ENCODE measurements at regions not wholly inside any gene's neighbourhood (a gene's known extent, or its start where the extent isn't known, plus 50 kb on each side); places are given as distances from the start of the nearest gene placed in this dataset.

DNA sequence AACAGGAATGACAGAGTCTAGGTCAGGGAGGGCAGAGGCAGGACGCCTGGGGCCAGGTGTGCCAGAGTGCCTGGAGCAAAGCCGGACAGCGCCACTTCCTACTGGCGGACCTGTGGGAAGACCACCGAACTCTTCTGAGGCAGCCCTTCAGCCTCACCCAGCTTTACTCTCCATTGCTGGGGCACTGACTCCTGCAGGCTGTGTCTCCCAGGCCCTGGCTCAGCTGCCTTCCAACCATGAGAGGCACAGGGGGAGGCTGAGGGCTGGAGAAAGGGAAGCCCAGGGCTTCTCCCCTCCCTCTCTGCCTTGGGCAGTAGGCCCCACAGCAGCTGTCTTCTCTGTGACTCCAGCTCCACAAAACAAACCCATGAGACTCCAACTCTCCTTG, 139.6 kb upstream of the UNC5B start:
- no peak for DNase-seq

DNA sequence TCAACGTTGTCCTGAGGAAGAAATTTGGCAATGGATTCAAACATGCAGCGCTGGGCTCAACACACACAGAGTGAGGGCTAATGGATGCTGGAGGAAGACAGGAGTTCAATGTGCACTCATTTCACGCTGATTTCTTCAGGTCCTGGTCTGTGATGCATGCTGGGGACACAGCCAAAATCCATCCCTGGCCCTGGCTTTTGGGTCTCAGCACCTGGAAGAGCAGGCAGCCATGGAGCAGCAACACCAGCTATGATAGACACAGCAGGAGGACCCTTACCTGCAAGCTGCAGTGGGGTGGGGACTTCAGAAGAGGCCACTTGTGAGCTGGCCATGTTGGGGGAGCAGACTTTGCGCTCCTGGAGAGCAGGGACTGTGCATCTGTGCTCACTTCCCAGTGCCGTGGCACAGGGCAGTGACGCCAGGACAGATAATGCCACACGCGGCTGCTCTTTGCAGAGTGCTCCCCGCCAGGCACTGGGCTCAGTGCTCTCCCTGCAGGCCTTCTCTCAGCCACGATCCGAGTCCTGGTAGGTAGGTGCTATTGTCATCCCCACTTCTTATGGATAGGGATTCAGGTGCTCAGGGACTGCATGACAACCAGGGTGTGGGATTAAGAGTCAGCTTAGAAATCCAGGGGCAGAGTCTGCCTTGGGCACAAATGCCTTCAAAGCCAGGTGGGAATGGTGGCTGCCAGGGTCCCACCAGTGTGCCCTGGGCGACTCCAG, 138.8 kb upstream of the UNC5B start:
- DNase-seq, result no peak

- DNase-seq, result no peak
Observed at GRCh38 chr10:71074176-71074755, 138.1 kb upstream of the UNC5B start.

DNA sequence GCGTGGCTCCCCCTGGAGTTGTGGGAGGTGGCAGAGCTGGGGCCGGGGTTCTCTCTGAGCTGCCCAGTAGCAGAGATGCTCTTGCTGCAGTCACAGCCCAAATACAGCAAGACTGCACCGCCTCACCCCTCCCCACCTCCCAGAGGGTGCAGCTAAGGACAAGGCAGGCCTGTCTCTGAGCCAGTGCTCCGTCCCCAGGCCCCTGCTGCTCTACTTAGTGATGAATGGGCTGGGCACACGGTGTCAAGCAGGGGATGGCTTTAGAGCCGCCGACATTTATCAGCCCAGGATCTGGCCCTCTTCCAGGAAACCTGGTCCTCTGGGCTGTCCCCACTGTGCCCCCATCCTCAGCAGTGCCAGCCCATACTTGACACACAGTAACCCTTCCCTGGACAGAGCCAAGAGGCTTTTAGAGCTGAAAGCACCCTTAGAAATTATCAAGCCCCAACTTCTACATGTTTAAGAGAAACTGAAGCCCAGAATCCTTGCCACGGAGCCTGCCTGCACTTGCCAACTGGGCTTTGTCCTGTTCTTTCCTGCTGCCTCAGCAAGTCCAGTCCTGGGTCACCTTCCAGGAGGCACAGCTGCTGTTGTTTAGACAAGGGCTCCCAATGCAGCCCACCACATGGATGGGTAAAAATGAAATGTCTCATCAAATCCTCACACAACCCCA, 137.1 kb upstream of the UNC5B start:
- DNase-seq, result no peak

DNA sequence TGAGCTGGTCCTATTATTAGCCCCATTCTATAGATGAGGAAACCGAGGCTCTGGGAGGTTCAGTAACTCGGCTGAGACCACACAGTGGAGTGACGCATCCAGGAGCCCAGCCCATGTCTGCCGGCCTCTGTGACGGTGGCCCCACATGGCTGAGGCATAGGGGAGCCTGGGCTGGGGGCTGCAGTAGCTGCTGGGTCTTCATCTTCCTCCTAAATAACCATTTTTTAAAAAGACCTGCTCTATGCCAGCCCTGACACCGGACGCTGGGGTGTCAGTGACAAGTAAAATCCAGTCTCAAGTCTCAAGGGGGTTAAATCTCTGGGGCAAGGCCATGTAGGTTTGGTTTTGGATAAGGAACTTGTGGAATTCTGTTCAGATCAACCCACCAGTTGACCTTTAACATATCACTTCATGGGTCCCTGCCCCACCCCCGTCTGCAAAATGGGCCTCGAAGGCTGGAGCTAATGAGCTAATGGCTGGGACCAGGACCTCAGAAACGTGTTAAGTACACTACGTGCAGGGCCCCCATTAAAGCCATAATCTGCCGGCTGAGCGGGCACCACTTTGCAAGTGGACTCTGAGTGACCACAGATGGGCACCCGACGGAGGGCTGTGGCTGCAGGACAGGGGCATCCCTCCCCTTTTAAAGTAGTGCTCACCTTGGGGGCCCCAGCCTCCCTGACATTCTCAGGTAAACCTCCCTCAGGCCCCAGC, 136.5 kb upstream of the UNC5B start:
- no peak for DNase-seq

GRCh38 chr10:71076473-71077142, 135.8 kb upstream of the UNC5B start:
- no peak for DNase-seq

- DNase-seq, result no peak
Observed at GRCh38 chr10:71077143-71077581, 135.2 kb upstream of the UNC5B start.

DNA sequence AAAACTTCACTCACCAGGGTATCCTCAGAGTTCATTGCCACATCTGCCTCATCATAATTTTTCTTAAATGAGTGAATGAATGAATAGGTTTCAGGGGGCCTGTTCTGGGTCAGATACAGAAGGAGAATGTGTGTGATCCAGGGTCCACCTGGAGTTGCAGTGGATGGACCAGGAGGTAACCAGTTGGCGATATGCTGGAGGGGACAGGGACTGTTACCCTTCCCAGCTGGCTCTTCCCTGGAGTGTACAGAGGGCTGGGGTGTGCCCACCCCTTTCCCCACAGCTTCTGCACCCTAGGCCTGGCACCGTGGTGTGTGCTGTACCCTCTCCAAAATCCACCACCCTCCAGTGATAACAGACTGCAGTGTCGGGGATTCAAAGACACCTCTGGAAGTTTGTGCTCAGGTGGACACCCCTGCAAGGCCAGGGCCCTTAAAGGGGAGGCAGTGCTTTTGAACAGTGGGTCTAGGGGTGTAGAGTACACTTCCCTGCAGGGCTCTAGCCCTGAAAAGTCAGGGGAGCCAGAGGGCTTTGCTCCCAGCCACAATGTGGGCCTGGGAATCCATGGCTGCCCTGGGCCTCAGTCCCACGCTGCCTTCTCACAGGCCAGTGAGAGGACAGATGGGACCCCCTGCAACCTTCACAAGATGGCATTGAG, 134.4 kb upstream of the UNC5B start:
- DNase-seq, result no peak

DNA sequence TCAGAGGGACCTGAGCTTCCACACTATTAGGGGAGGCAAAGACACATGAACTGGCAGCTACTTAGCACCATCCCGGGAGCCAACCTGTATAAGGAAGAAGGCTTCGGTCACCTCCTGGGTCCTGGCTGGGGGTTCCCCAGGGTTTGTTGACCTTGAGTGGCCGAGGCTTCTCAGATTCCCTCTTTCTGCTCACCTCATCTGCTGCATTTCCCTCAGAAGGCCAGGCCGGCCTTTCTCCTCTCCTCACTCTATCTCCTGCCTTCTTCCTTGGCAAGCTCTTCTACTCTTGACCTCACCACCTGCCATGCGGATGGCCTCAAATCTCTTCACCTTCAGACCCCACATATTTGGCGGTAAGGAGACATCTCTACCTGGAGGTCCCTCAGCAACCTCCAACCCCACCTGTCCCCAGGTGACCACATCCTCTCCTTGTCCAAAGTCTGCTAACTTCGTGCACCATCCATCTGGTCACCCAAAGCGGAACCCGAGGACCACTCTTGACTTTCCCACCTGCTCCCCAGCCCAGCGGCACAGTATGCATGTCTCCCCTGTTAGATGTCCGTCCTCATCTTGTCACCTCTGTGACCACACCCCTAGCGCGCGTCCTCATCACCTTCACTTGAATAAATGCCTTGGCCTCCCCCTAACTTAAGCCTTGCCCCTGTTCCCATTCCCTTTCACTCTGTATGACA, 133.8 kb upstream of the UNC5B start:
- no peak for DNase-seq

GRCh38 chr10:71079761-71080380, 132.5 kb upstream of the UNC5B start:
- no peak for DNase-seq

DNA sequence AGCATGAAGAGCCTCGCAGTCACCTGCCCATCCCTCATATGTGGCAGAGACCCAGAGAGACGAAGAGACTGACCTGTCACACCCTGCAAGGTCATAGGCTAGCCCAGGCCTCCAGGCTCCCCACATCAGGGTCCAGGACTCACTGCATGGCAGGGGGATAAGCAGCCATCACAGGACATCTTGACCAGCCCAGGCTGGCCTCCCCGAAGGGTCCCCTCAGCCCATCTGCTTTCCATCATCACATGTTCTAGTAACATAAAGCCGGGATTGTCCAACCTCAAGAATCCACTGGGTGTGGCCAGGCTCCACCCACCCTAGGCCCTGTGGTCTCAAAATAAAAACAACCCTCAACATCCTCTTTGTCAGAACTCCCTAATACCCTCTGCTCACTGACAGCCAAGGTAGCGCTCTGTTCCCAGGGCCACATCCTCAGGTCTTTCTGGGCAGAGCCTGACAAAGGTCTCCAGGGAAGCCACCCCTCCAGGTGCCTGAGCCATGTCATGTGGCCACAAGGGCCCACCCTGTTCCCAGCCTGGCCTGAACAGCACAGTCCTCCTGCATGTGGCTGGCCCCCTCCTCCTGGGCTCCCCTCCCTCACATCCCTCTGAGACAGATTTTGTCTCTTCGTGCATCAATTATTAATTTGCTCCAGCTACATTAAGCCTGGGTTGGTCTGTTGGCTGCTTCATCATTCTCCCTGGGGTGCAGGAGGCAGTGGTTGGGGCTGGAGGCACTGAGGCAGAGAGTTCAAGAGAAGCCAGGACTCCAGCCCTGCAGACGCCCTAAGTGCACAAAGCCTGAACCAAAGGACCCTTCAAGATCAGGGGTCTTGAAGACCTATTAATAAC, 131.8 kb upstream of the UNC5B start:
- DNase-seq, result no peak

DNA sequence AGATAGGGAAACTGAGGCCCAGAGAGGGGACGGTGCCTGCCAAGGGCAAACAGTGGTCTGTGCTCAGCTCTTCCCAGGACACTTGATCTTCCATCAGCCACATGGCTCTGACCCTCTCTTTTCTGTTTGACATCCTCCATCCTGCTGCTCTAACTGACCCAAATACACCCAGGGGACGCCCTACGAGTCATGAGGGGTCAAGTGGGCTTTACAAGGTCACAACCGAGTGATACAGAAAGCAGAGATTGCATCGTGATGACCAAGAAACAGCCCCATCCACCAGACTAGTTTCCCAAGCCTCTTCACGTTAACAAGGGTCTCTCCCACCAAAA, 131.2 kb upstream of the UNC5B start:
- DNase-seq, result no peak

- no peak for DNase-seq
Observed at GRCh38 chr10:71081912-71082311, 130.5 kb upstream of the UNC5B start.

DNA sequence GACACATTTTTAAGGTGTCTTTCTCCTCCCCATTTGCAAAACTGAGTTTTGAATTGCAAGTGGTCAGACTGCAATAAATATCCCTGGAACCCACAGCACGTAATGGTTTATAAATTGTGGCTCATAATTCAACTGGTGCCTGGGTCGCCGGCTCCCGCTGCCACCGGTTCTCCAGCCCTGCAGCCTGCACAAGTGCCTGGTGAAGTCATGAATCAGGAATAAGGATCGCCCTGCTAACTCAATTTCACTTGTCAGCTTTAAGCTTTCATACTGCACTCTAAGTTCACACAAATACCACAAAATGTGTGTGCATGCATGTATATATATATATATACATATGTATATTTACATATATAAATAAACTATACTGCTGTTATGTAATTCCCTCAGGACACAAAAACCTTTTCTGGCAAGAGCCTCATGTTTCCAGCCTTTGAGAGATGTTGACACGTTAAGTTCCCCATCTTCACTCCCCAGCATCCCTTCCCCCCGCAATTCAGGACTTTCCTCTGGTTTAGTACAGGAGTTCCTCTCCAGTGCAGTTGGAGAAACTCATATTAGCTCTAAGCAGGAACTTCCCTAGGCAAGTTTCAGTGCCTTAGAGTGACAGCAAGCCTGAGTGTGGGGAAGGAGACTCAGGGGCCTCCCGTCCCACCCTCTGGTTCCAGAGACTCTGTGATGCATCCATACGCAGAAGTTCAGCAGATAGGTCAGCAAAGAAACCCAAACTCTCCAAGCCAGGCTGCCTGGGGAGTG, 129.2 kb upstream of the UNC5B start:
- DNase-seq, result no peak

DNA sequence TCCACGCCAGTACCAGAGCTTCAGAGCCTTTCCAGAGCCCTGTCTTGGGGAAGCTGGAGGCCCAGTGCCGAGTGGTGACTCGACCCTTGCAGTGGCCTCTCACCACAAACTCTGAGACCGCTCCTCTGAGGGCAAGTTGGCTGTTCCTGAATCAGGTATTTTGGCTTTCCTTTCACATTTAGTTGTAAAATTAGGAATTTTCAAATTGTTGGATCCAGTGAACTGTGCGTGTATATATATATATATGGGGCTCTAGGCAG, 128.7 kb upstream of the UNC5B start:
- DNase-seq, result no peak

DNA sequence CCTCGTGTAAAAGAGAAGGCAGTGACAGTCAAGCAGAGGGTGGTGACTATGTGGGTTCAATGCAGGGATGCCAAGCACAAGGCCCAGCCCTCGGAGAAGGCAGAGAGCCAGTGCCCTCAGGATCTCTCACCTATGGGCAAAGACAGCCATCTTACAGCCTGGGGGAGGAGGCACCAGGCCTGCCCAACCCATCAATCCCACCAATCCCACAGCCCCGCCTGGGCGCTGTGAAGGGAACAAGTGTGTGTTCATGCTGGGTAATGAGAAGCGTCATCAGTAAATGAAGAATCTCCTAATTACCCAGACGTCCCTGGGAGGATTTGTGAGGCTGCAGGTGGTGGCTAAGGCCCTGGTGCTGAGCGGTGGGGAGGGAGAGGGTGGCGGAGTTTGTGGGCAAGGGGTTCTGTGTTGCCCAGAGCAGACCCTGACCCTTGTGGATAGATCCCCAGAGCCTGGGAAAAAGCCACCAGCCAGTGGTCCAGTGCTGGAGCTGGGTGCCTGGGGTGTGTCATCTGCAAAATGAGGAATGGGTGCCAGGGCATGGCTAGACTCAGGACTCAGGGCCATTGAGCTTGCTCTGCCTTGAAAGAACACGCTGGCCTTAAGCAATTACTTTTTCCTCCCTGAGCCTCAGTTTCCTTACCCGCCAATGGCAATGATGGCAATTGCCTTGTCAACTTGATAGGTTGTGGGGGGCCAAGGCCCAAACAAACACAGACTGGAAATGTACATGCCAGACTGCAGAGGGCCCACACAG, 128.1 kb upstream of the UNC5B start:
- DNase-seq, result no peak

DNA sequence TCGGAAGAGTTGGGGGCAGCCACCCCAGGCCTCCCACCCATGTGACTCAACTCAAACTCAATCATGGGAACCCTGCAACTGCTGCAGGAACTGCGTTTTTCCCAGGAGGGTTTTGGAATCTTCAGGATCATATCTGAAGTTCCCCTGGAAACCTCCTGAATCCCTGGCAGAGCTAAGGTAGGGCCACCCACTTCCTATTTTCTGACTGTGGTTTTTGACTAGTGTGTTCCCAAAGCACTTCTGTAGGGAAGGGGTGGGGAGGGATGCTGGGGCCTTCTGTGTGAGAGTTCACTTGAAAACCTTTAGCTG, 127.6 kb upstream of the UNC5B start:
- no peak for DNase-seq

- no peak for DNase-seq
Observed at GRCh38 chr10:71085689-71086438, 126.5 kb upstream of the UNC5B start.
